Caco-2 (cell line): ENCODE measurements at regions not wholly inside any gene's neighbourhood (a gene's known extent, or its start where the extent isn't known, plus 50 kb on each side); places are given as distances from the start of the nearest gene placed in this dataset.

Experiments
- BruUV-seq: library from RNA; stranded (reverse); fragments of 400-500 nt; replicated peaks from 2 replicates; lab custom pipeline; 2021; lab: Mats Ljungman, UMichigan
- CTCF ChIA-PET: fragments of 300-600 bp; sonication (Branson Sonifier 250); formaldehyde crosslinking; loops from one replicate; lab custom pipeline; 2022; ENCODE audit warnings: antibody characterized with exemption; lab: Charles Lee
- POLR2A ChIA-PET: fragments of 300-600 bp; sonication (Branson Sonifier 250); formaldehyde crosslinking; loops from one replicate; lab custom pipeline; 2022; ENCODE audit warnings: antibody characterized with exemption; lab: Charles Lee
- DNase-seq, 2 experiments: peaks; one replicate each; pipeline versions ENCODE4 v3.0.0 to v3.0.0-alpha.2; 2020 to 2022
- H3K27me3 ChIP-seq: replicated peaks from 2 replicates; pipeline ENCODE4 v1.6.0; 2011; ENCODE audit warnings: low read length; ENCODE audit not compliant: control insufficient read depth, insufficient read depth
- H3K36me3 ChIP-seq: 2 replicates; pipeline ENCODE4 v1.5.1; 2011; ENCODE audit warnings: low read length; ENCODE audit not compliant: control insufficient read depth, insufficient read depth
- H3K4me1 ChIP-seq: fragments of 250-450 bp; sonication (Bioruptor Pico); 2 replicates; pipeline ENCODE4 v1.5.1; 2020; ENCODE audit warnings: mild to moderate bottlenecking
- H3K4me3 ChIP-seq: 2 replicates; pipeline ENCODE4 v1.5.1; 2011; ENCODE audit warnings: low read depth, mild to moderate bottlenecking, control low read depth, low read length
- H3K9me3 ChIP-seq: fragments of 250-450 bp; sonication (Bioruptor Pico); 2 replicates; pipeline ENCODE4 v1.5.1; 2020; ENCODE audit warnings: mild to moderate bottlenecking, moderate library complexity
- H3K27ac Mint-ChIP-seq: one replicate; pipeline ENCODE4 v1.8.0; 2022; ENCODE audit warnings: mixed read lengths; ENCODE audit not compliant: unreplicated experiment
- H3K27me3 Mint-ChIP-seq: one replicate; pipeline ENCODE4 v1.8.0; 2022; ENCODE audit warnings: mixed read lengths; ENCODE audit not compliant: insufficient read depth, unreplicated experiment
- H3K36me3 Mint-ChIP-seq: one replicate; pipeline ENCODE4 v1.8.0; 2022; ENCODE audit warnings: mild to moderate bottlenecking, mixed read lengths; ENCODE audit not compliant: insufficient read depth, unreplicated experiment
- H3K4me1 Mint-ChIP-seq: one replicate; pipeline ENCODE4 v1.8.0; 2022; ENCODE audit warnings: low read depth, mixed read lengths; ENCODE audit not compliant: unreplicated experiment
- H3K4me3 Mint-ChIP-seq: one replicate; pipeline ENCODE4 v1.8.0; 2022; ENCODE audit warnings: mild to moderate bottlenecking, moderate library complexity, mixed read lengths; ENCODE audit not compliant: unreplicated experiment
- H3K9me3 Mint-ChIP-seq: one replicate; pipeline ENCODE4 v1.8.0; 2022; ENCODE audit warnings: mixed read lengths; ENCODE audit not compliant: unreplicated experiment
- intact Hi-C: fragments of 100-400 bp; cut with micrococcal nuclease; formaldehyde crosslinking; loops from one replicate; pipeline ENCODE4 v1.10.0; 2022; ENCODE audit not compliant: unreplicated experiment
- TF ChIP-seq, protein P1 (sequence below), 2 experiments: fragments of 200-600 bp in 1 of 2; IDR thresholded peaks; 1 replicate in 1 of 2; 2 replicates in 1 of 2; pipeline versions ENCODE4 v1.5.1 to v1.8.0; 2011 to 2022; ENCODE audit warnings: antibody characterized with exemption in 1 of 2, control low read depth in 1 of 2, inconsistent platforms in 1 of 2, low read depth in 1 of 2, low read length in 1 of 2, mild to moderate bottlenecking in 1 of 2, moderate library complexity in 1 of 2; ENCODE audit not compliant: insufficient read depth in 1 of 2, severe bottlenecking in 1 of 2, unreplicated experiment in 1 of 2

DNA sequence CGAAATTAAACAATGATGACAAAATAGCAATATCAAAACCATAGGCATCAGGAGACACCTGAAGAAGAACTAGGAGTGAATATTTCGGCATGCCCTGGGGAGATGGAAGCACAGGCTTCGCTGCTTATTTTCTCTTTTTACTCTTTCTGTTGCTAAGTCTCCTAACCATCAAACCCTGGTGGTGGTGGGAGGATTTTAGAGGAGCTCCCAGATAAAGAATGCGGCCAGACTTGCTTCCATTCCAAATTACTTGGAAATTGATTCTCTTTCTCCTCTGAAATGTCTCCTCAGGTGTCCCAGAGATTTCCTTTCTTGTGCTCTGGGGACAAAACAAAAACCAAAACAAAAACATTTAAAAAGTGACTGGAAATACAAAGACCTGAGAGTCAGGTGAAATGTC lies 243.0 kb downstream of the KBTBD8 start:
- TF ChIP-seq, protein P1, sequence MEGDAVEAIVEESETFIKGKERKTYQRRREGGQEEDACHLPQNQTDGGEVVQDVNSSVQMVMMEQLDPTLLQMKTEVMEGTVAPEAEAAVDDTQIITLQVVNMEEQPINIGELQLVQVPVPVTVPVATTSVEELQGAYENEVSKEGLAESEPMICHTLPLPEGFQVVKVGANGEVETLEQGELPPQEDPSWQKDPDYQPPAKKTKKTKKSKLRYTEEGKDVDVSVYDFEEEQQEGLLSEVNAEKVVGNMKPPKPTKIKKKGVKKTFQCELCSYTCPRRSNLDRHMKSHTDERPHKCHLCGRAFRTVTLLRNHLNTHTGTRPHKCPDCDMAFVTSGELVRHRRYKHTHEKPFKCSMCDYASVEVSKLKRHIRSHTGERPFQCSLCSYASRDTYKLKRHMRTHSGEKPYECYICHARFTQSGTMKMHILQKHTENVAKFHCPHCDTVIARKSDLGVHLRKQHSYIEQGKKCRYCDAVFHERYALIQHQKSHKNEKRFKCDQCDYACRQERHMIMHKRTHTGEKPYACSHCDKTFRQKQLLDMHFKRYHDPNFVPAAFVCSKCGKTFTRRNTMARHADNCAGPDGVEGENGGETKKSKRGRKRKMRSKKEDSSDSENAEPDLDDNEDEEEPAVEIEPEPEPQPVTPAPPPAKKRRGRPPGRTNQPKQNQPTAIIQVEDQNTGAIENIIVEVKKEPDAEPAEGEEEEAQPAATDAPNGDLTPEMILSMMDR (IDR thresholded peaks at IDR 0.05; ENCODE audit: insufficient read depth in 1 of 2, low read depth in 1 of 2, low read length in 1 of 2, severe bottlenecking in 1 of 2, unreplicated experiment in 1 of 2): no peak
- ChIA-PET CTCF (no interaction called here), POLR2A (no interaction called here)
- Histone ChIP-seq H3K27me3 (no peaks in the 10 kb centered on the region), H3K9me3 (no peaks in the 10 kb centered on the region), H3K4me1 (no peaks in the 10 kb centered on the region), H3K36me3 (no peaks in the 10 kb centered on the region), H3K4me3 (no peak overlapping the region)
- BruUV-seq: no TSS peak
- no peaks in the 10 kb centered on the region for H3K36me3 Mint-ChIP-seq
- H3K27ac Mint-ChIP-seq: no peak overlapping the region
- H3K4me1 Mint-ChIP-seq: no peaks in the 10 kb centered on the region
- intact Hi-C loops: no loop called here
- no peaks in the 10 kb centered on the region for H3K9me3 Mint-ChIP-seq
- no peak overlapping the region for H3K4me3 Mint-ChIP-seq
- H3K27me3 Mint-ChIP-seq: peaks cover 12% of the 10 kb centered on the region
- no peak for DNase-seq

DNA sequence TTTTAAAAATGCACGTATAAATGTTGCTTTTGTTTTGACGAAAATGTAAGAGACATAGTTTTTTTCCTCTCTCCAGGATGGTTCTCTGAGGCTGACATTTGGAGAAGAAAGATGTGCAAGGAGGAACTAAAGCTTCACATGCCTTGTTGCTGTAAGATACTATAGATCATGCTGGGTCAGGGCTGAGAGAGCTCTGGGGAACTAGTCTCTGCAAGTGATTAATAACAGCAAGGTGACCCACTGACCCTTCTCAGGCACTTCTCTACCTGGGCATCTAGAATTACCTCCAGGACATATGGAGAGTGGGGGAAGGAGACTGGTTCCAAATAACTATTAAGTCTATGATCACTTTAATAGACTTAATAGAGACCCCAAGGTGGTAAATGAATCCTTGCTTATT lies 246.0 kb downstream of the KBTBD8 start:
- H3K27ac Mint-ChIP-seq: no peak overlapping the region
- no peaks in the 10 kb centered on the region for H3K4me1 Mint-ChIP-seq
- intact Hi-C loops: no loop called here
- POLR2A ChIA-PET: no interaction called here
- H3K4me1 ChIP-seq: no peaks in the 10 kb centered on the region
- no peaks in the 10 kb centered on the region for H3K36me3 Mint-ChIP-seq
- H3K27me3 ChIP-seq: no peaks in the 10 kb centered on the region
- H3K36me3 ChIP-seq: no peaks in the 10 kb centered on the region
- no peaks in the 10 kb centered on the region for H3K9me3 Mint-ChIP-seq
- TF ChIP-seq, protein P1 (IDR thresholded peaks at IDR 0.05; ENCODE audit: insufficient read depth in 1 of 2, low read depth in 1 of 2, low read length in 1 of 2, severe bottlenecking in 1 of 2, unreplicated experiment in 1 of 2): no peak
- DNase-seq: no peak
- no peak overlapping the region for H3K4me3 ChIP-seq
- H3K9me3 ChIP-seq: no peaks in the 10 kb centered on the region
- no TSS peak for BruUV-seq
- peaks cover 10% of the 10 kb centered on the region for H3K27me3 Mint-ChIP-seq
- no peak overlapping the region for H3K4me3 Mint-ChIP-seq
- CTCF ChIA-PET: no interaction called here

GRCh38 chr3:67245545-67245944 lies 247.4 kb downstream of the KBTBD8 start:
- H3K27me3 ChIP-seq: no peaks in the 10 kb centered on the region
- intact Hi-C loops: no loop called here
- H3K36me3 ChIP-seq: no peaks in the 10 kb centered on the region
- H3K4me3 ChIP-seq: no peak overlapping the region
- no peaks in the 10 kb centered on the region for H3K9me3 Mint-ChIP-seq
- ChIA-PET CTCF (no interaction called here), POLR2A (no interaction called here)
- no peaks in the 10 kb centered on the region for H3K36me3 Mint-ChIP-seq
- no peak for DNase-seq
- no TSS peak for BruUV-seq
- peaks cover 10% of the 10 kb centered on the region for H3K27me3 Mint-ChIP-seq
- no peaks in the 10 kb centered on the region for H3K4me1 ChIP-seq
- TF ChIP-seq, protein P1 (IDR thresholded peaks at IDR 0.05; ENCODE audit: insufficient read depth in 1 of 2, low read depth in 1 of 2, low read length in 1 of 2, severe bottlenecking in 1 of 2, unreplicated experiment in 1 of 2): no peak
- no peak overlapping the region for H3K4me3 Mint-ChIP-seq
- H3K9me3 ChIP-seq: no peaks in the 10 kb centered on the region
- H3K4me1 Mint-ChIP-seq: no peaks in the 10 kb centered on the region
- H3K27ac Mint-ChIP-seq: no peak overlapping the region
